HepG2 (cell line): ENCODE measurements at regions not wholly inside any gene's neighbourhood (a gene's known extent, or its start where the extent isn't known, plus 50 kb on each side); places are given as distances from the start of the nearest gene placed in this dataset.

Experiments
- ATAC-seq: fragments of 200-7000 bp; cut with Tn5 transposase; 3 replicates; pipeline ENCODE4 v1.9.1; 2020; ENCODE audit warnings: mild to moderate bottlenecking, moderate library complexity
- BruUV-seq: library from RNA; stranded (reverse); fragments of 400-500 nt; replicated peaks from 2 replicates; lab custom pipeline; 2021; lab: Mats Ljungman, UMichigan
- CTCF ChIA-PET: fragments of 300-600 bp; formaldehyde crosslinking; extraction: SDS; loops from one replicate; lab custom pipeline; 2021; ENCODE audit warnings: low total read pairs, inconsistent platforms, low intra/inter-chr PET ratio; lab: Yijun Ruan, JAX
- POLR2A ChIA-PET: fragments of 350-600 bp; sonication (Branson Sonifier 250); formaldehyde crosslinking; loops from one replicate; lab custom pipeline; 2020; ENCODE audit warnings: antibody characterized with exemption, inconsistent platforms; lab: Yijun Ruan, JAX
- DNase-seq: peaks from one replicate; pipeline ENCODE4 v3.0.0-alpha.2; 2015; ENCODE audit warnings: low spot score
- FAIRE-seq: peaks from 3 replicates; lab custom pipeline; 2011; peaks lifted over from hg19 to GRCh38; lab: Jason Lieb, UNC
- H2AFZ ChIP-seq: one replicate; pipeline ENCODE4 v1.6.1; 2011; ENCODE audit warnings: low read length, inconsistent platforms
- H3K27ac ChIP-seq: fragments of 300-600 bp; 3 replicates; pipeline ENCODE4 v1.8.0; 2011; ENCODE audit warnings: mixed run types, mild to moderate bottlenecking, mixed read lengths, low read length, inconsistent platforms; ENCODE audit not compliant: insufficient read depth; ENCODE audit errors: extremely low read length
- H3K27me3 ChIP-seq, 2 experiments: fragments of 200-600 bp in 1 of 2; 2 replicates in 1 of 2; 3 replicates in 1 of 2; pipeline versions ENCODE4 v1.6.0 to v1.8.0; 2011; ENCODE audit warnings: low read length in 2 of 2, mild to moderate bottlenecking in 2 of 2, moderate library complexity in 2 of 2, inconsistent platforms in 1 of 2; ENCODE audit not compliant: insufficient read depth in 2 of 2, control insufficient read depth in 1 of 2
- H3K36me3 ChIP-seq, 2 experiments: fragments of 200-600 bp in 1 of 2; replicated peaks in 1 of 2; 2 replicates in 1 of 2; 3 replicates in 1 of 2; pipeline versions ENCODE4 v1.5.1 to v1.8.0; 2011; ENCODE audit warnings: low read length in 2 of 2, inconsistent platforms in 1 of 2; ENCODE audit not compliant: insufficient read depth in 2 of 2, control insufficient read depth in 1 of 2
- H3K4me1 ChIP-seq: 2 replicates; pipeline ENCODE4 v1.5.1; 2012; ENCODE audit warnings: low read length, inconsistent platforms; ENCODE audit not compliant: insufficient read depth
- H3K4me2 ChIP-seq: 2 replicates; pipeline ENCODE4 v1.6.0; 2011; ENCODE audit warnings: low read depth, low read length, inconsistent platforms
- H3K4me3 ChIP-seq, 3 experiments: fragments of 200-600 bp in 1 of 3; sonication (generic), shearing (Covaris generic) in 1 of 3; replicated peaks in 1 of 3; 2 replicates each; pipeline ENCODE4 v1.5.1; 2011 to 2016; ENCODE audit warnings: low read length in 3 of 3, inconsistent platforms in 2 of 3, low read depth in 2 of 3, mild to moderate bottlenecking in 2 of 3, control low read depth in 1 of 3, mixed read lengths in 1 of 3; ENCODE audit not compliant: insufficient read depth in 1 of 3
- H3K79me2 ChIP-seq: one replicate; pipeline ENCODE4 v1.6.1; 2011; ENCODE audit warnings: low read length, inconsistent platforms; ENCODE audit not compliant: insufficient read depth
- H3K9ac ChIP-seq: 2 replicates; pipeline ENCODE4 v1.6.0; 2011; ENCODE audit warnings: mild to moderate bottlenecking, low read depth, low read length, inconsistent platforms; ENCODE audit not compliant: insufficient read depth
- H3K9me3 ChIP-seq: 2 replicates; pipeline ENCODE4 v1.5.1; 2012; ENCODE audit warnings: mild to moderate bottlenecking, low read length
- H4K20me1 ChIP-seq: 2 replicates; pipeline ENCODE4 v1.6.0; 2011; ENCODE audit warnings: inconsistent platforms, mild to moderate bottlenecking, low read length, moderate library complexity; ENCODE audit not compliant: insufficient read depth
- DR1 ChIP-seq: sonication (generic); formaldehyde crosslinking; IDR thresholded peaks from 2 replicates; pipeline ENCODE4 v1.8.0; 2021; ENCODE audit warnings: mild to moderate bottlenecking, missing genetic modification reagents, inconsistent platforms
- GABPA ChIP-seq, 2 experiments: IDR thresholded peaks; 2 replicates each; pipeline ENCODE4 v1.6.1; 2011 to 2016; ENCODE audit warnings: low read depth in 2 of 2, low read length in 1 of 2, missing biosample characterization in 1 of 2, missing genetic modification characterization in 1 of 2
- NBN ChIP-seq: fragments of 450-650 bp; conservative IDR thresholded peaks from 2 replicates; pipeline ENCODE4 v1.6.1; 2017
- NFIC ChIP-seq: IDR thresholded peaks from 2 replicates; pipeline ENCODE4 v1.6.1; 2012; ENCODE audit warnings: mild to moderate bottlenecking, low read length, inconsistent platforms
- NFYB ChIP-seq: sonication (generic); formaldehyde crosslinking; IDR thresholded peaks from 2 replicates; pipeline ENCODE4 v1.4.0; 2020; ENCODE audit warnings: missing genetic modification reagents
- ZNF230 ChIP-seq: sonication (generic); formaldehyde crosslinking; IDR thresholded peaks from 2 replicates; pipeline ENCODE4 v1.4.0; 2020; ENCODE audit warnings: mild to moderate bottlenecking, missing genetic modification reagents
- ZNF567 ChIP-seq: sonication (generic); formaldehyde crosslinking; IDR thresholded peaks from 2 replicates; pipeline ENCODE4 v1.8.1; 2023; ENCODE audit warnings: mild to moderate bottlenecking, missing genetic modification reagents, borderline replicate concordance
- ZNF720 ChIP-seq: sonication (generic); formaldehyde crosslinking; IDR thresholded peaks from 2 replicates; pipeline ENCODE4 v1.4.0; 2020; ENCODE audit warnings: missing genetic modification reagents
- ZNF839 ChIP-seq: sonication (generic); formaldehyde crosslinking; IDR thresholded peaks from 2 replicates; pipeline ENCODE4 v1.4.0; 2020; ENCODE audit warnings: missing genetic modification reagents, mild to moderate bottlenecking, borderline replicate concordance
- WGBS: methylation state at CpG from one replicate; pipeline ENCODE4 v1.1.6; 2017; ENCODE audit warnings: low lambda C conversion rate; 5-methylcytosine and 5-hydroxymethylcytosine counted together
- in situ Hi-C: cut with HindIII; loops from 2 replicates; pipeline ENCODE4 v1.10.0; 2017; ENCODE audit warnings: low pct_unique_long_range_greater_than_20kb; ENCODE audit not compliant: extremely low pct_ligation_motif_present
- intact Hi-C: fragments of 100-400 bp; cut with micrococcal nuclease; formaldehyde crosslinking; loops from one replicate; pipeline ENCODE4 v1.10.0; 2022; ENCODE audit not compliant: unreplicated experiment
- TF ChIP-seq, protein P1 (sequence below): sonication (generic); formaldehyde crosslinking; IDR thresholded peaks from 2 replicates; pipeline ENCODE4 v1.5.1; 2020; ENCODE audit warnings: missing genetic modification reagents, mild to moderate bottlenecking, borderline replicate concordance

DNA sequence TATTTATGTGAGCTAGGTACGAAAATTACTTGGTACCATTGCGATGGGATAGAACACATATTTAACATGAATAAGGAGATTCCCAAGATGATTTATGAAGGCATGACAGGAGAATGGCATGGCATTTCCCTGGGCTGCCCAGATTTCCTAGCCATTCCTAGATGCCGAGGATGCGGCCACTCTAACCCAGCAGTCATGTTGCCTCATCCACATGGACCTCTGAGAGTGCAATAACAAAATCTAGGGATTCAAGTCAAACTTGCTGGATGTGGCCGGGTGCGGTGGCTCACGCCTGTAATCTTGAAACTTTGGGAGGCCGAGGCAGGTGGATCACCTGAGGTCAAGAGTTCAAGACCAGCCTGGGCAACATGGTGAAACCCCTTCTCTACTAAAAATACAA, 110.8 kb upstream of the ARL4C start:
- in situ Hi-C loops (no loop called here), intact Hi-C loops (no loop called here)
- Histone ChIP-seq H3K79me2 (no peaks in the 10 kb centered on the region), H3K27ac (no peak overlapping the region), H2AFZ (no peak overlapping the region), H3K9me3 (no peaks in the 10 kb centered on the region), H3K4me1 (peaks cover 10% of the 10 kb centered on the region), H4K20me1 (no peaks in the 10 kb centered on the region), H3K9ac (no peak overlapping the region), H3K27me3 (peaks cover 0 to 10% of the 10 kb centered on the region in 2 experiments; a peak in 1 of 5 replicates), H3K36me3 (no peaks in the 10 kb centered on the region), H3K4me2 (no peak overlapping the region), H3K4me3 (no peak overlapping the region)
- FAIRE-seq, result no peak
- BruUV-seq, result no TSS peak
- ChIA-PET CTCF (no interaction called here), POLR2A (no interaction called here)
- WGBS, result 59% methylated on average over 8 of the region's 8 CpGs
- no peak for TF ChIP-seq ZNF230 (CRISPR knock-in tag)
- TF ChIP-seq DR1 (CRISPR knock-in tag), result no peak
- TF ChIP-seq, protein P1, sequence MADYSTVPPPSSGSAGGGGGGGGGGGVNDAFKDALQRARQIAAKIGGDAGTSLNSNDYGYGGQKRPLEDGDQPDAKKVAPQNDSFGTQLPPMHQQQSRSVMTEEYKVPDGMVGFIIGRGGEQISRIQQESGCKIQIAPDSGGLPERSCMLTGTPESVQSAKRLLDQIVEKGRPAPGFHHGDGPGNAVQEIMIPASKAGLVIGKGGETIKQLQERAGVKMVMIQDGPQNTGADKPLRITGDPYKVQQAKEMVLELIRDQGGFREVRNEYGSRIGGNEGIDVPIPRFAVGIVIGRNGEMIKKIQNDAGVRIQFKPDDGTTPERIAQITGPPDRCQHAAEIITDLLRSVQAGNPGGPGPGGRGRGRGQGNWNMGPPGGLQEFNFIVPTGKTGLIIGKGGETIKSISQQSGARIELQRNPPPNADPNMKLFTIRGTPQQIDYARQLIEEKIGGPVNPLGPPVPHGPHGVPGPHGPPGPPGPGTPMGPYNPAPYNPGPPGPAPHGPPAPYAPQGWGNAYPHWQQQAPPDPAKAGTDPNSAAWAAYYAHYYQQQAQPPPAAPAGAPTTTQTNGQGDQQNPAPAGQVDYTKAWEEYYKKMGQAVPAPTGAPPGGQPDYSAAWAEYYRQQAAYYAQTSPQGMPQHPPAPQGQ (CRISPR knock-in tag), result no peak
- TF ChIP-seq NFYB (CRISPR knock-in tag), result no peak
- no peak for TF ChIP-seq ZNF720 (CRISPR knock-in tag)
- no peak for TF ChIP-seq NFIC
- TF ChIP-seq ZNF839, result no peak
- TF ChIP-seq NBN, result no peak
- no peak for TF ChIP-seq GABPA (IDR thresholded peaks at IDR 0.05; ENCODE audit: low read depth, low read length)
- no peak for TF ChIP-seq GABPA (CRISPR knock-in tag; IDR thresholded peaks at IDR 0.05; ENCODE audit: low read depth)
- no peak for TF ChIP-seq ZNF567 (CRISPR knock-in tag)
- no peak for DNase-seq
- no peak for ATAC-seq
